Body of pancreas (tissue), 4 donors: ENCODE measurements at regions not wholly inside any gene's neighbourhood (a gene's known extent, or its start where the extent isn't known, plus 50 kb on each side); places are given as distances from the start of the nearest gene placed in this dataset.

Source experiments
- ATAC-seq: fragments of 150-250 bp; one replicate; pipeline ENCODE4 v1.9.1; 2016
- DNase-seq, 4 donors: peaks; one replicate each; pipeline ENCODE4 v3.0.0-alpha.2; 2019
- H3K27ac ChIP-seq, 4 donors: fragments of 200-600 bp; sonication (generic); 1 replicate in 3 of 4; 2 replicates in 1 of 4; pipeline versions ENCODE4 v1.5.1 to v1.6.1; 2016 to 2019; ENCODE audit warnings: mild to moderate bottlenecking in 1 of 4, mixed read lengths in 1 of 4, moderate library complexity in 1 of 4
- H3K27me3 ChIP-seq, 2 donors: fragments of 200-600 bp; sonication (generic); one replicate each; pipeline ENCODE4 v1.6.0; 2016; ENCODE audit warnings: mild to moderate bottlenecking in 1 of 2
- H3K36me3 ChIP-seq, 2 donors: fragments of 200-600 bp; sonication (generic); replicated peaks in 1 of 2; 2 replicates each; pipeline ENCODE4 v1.5.1; 2016; ENCODE audit warnings: low read depth in 2 of 2; ENCODE audit not compliant: insufficient read depth in 1 of 2
- H3K4me1 ChIP-seq: fragments of 200-600 bp; sonication (generic); one replicate; pipeline ENCODE4 v1.6.0; 2016
- H3K4me3 ChIP-seq, 2 donors: fragments of 200-600 bp; sonication (generic); 1 replicate in 1 of 2; 2 replicates in 1 of 2; pipeline ENCODE4 v1.5.1; 2016 to 2019
- H3K9me3 ChIP-seq, 3 donors: fragments of 200-600 bp; sonication (generic); 1 replicate in 2 of 3; 2 replicates in 1 of 3; pipeline ENCODE4 v1.5.1; 2016
- CTCF ChIP-seq, 7 experiments: fragments of 450-650 bp in 4 of 7; fragments of 200-600 bp in 3 of 7; sonication (generic) in 3 of 7; IDR thresholded peaks; one replicate each; pipeline ENCODE4 v1.5.1; 2016 to 2019; ENCODE audit warnings: antibody characterized with exemption in 7 of 7
- POLR2A ChIP-seq, 3 donors: fragments of 450-650 bp; IDR thresholded peaks; one replicate each; pipeline ENCODE4 v1.6.1; 2016; ENCODE audit warnings: antibody characterized with exemption in 3 of 3, mild to moderate bottlenecking in 2 of 3
- WGBS, 2 donors: methylation state at CpG; one replicate each; pipeline ENCODE4 v1.1.5; 2017; 5-methylcytosine and 5-hydroxymethylcytosine counted together
- intact Hi-C: fragments of 100-400 bp; cut with DNase I; formaldehyde crosslinking; loops from one replicate; pipeline ENCODE4 v1.15.1; 2023

- ATAC-seq: no peak
- WGBS, 2 donors: 82 to 85% methylated on average over 2 of the region's 2 CpGs
- Histone ChIP-seq H3K27me3 (no peaks in the 10 kb centered on the region), H3K9me3 (no peaks in the 10 kb centered on the region), H3K4me1 (peaks cover 6% of the 10 kb centered on the region), H3K27ac (no peak overlapping the region), H3K36me3 (no peaks in the 10 kb centered on the region), H3K4me3 (no peak overlapping the region)
- intact Hi-C loops: no loop called here
- no peak for DNase-seq
- TF ChIP-seq POLR2A (IDR thresholded peaks at IDR 0.05): no peak
- no peak for TF ChIP-seq CTCF (IDR thresholded peaks at IDR 0.05)
Observed at GRCh38 chr7:85516675-85517074, 329.8 kb upstream of the SEMA3D start.

GRCh38 chr7:85512790-85513189 lies 325.9 kb upstream of the SEMA3D start:
- no peak for ATAC-seq
- Histone ChIP-seq H3K4me1 (no peaks in the 10 kb centered on the region), H3K4me3 (no peak overlapping the region), H3K36me3 (no peaks in the 10 kb centered on the region), H3K27me3 (no peaks in the 10 kb centered on the region), H3K9me3 (no peaks in the 10 kb centered on the region), H3K27ac (no peak overlapping the region)
- intact Hi-C loops: no loop called here
- TF ChIP-seq CTCF (IDR thresholded peaks at IDR 0.05): no peak
- TF ChIP-seq POLR2A (IDR thresholded peaks at IDR 0.05): no peak
- no peak for DNase-seq

GRCh38 chr7:85510287-85510686 lies 323.4 kb upstream of the SEMA3D start:
- H3K4me3 ChIP-seq: no peak overlapping the region
- H3K4me1 ChIP-seq: no peaks in the 10 kb centered on the region
- 57 to 64% methylated on average over 2 of the region's 2 CpGs for WGBS, 2 donors
- no peak overlapping the region for H3K27ac ChIP-seq
- no peaks in the 10 kb centered on the region for H3K9me3 ChIP-seq
- intact Hi-C loops: no loop called here
- ATAC-seq (no peak), DNase-seq (no peak)
- TF ChIP-seq CTCF (IDR thresholded peaks at IDR 0.05) (no peak), POLR2A (IDR thresholded peaks at IDR 0.05) (no peak)
- H3K27me3 ChIP-seq: no peaks in the 10 kb centered on the region
- no peaks in the 10 kb centered on the region for H3K36me3 ChIP-seq

DNA sequence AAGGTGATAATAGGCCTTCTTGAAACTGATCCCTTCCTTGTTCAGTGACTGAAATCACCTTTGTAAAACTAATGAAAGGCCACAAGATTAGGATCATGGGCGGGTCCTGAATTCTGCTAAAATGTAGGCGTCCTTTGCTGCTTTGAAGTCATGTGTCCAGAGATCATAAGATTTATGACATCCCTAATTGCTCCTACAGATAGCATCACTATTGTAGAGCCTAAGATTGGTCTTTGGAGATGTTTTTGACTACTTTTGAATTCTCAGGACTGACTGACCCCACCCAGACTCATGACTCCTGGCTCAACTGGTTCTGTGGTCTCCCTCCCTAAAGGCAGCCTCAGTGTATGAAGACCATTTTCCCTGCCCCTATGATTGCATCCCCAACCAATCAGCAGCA lies 322.6 kb upstream of the SEMA3D start:
- DNase-seq (no peak), ATAC-seq (no peak)
- intact Hi-C loops: no loop called here
- TF ChIP-seq POLR2A (IDR thresholded peaks at IDR 0.05) (no peak), CTCF (IDR thresholded peaks at IDR 0.05) (no peak)
- WGBS, 2 donors: 53 to 55% methylated on average over 2 of the region's 2 CpGs
- no peak overlapping the region for H3K4me3 ChIP-seq
- H3K9me3 ChIP-seq: no peaks in the 10 kb centered on the region
- H3K4me1 ChIP-seq: no peaks in the 10 kb centered on the region
- H3K36me3 ChIP-seq: no peaks in the 10 kb centered on the region
- H3K27ac ChIP-seq: no peak overlapping the region
- H3K27me3 ChIP-seq: no peaks in the 10 kb centered on the region

- no peak overlapping the region for H3K27ac ChIP-seq
- intact Hi-C loops: no loop called here
- H3K27me3 ChIP-seq: no peaks in the 10 kb centered on the region
- H3K4me1 ChIP-seq: no peaks in the 10 kb centered on the region
- ATAC-seq (no peak), DNase-seq (no peak)
- TF ChIP-seq CTCF (IDR thresholded peaks at IDR 0.05) (no peak), POLR2A (IDR thresholded peaks at IDR 0.05) (no peak)
- H3K9me3 ChIP-seq: no peaks in the 10 kb centered on the region
- no peaks in the 10 kb centered on the region for H3K36me3 ChIP-seq
- no peak overlapping the region for H3K4me3 ChIP-seq
- WGBS, 2 donors: 45 to 52% methylated on average over 4 of the region's 4 CpGs
Observed at GRCh38 chr7:85508642-85509410, 322.0 kb upstream of the SEMA3D start.
